HEK293T (cell line): ENCODE measurements at regions not wholly inside any gene's neighbourhood (a gene's known extent, or its start where the extent isn't known, plus 50 kb on each side); places are given as distances from the start of the nearest gene placed in this dataset.
"Not testable (repeated sequence)": the region's sequence is repeated elsewhere in the genome, so short reads cannot be mapped to it uniquely, and the experiment has no call there.

Source experiments
- CTCF ChIA-PET: fragments of 350-600 bp; formaldehyde crosslinking; extraction: SDS; loops from one replicate; lab custom pipeline; 2021; ENCODE audit warnings: antibody characterized with exemption, inconsistent platforms; lab: Yijun Ruan, JAX
- POLR2A ChIA-PET: fragments of 350-600 bp; formaldehyde crosslinking; extraction: SDS; loops from one replicate; lab custom pipeline; 2020; ENCODE audit warnings: antibody characterized with exemption, inconsistent platforms; lab: Yijun Ruan, JAX
- DNase-seq: peaks from one replicate; pipeline ENCODE4 v3.0.0; 2012; ENCODE audit warnings: mixed read lengths; ENCODE audit errors: extremely low spot score
- ARNT ChIP-seq: fragments of 450-650 bp; IDR thresholded peaks from 2 replicates; pipeline ENCODE4 v1.6.1; 2017; ENCODE audit warnings: mild to moderate bottlenecking
- BHLHE40 ChIP-seq: fragments of 450-650 bp; IDR thresholded peaks from 2 replicates; pipeline ENCODE4 v1.6.1; 2016; ENCODE audit warnings: mild to moderate bottlenecking, moderate library complexity, borderline replicate concordance
- CTBP1 ChIP-seq: fragments of 450-650 bp; IDR thresholded peaks from 2 replicates; pipeline ENCODE4 v1.6.1; 2016; ENCODE audit warnings: borderline replicate concordance
- ELF4 ChIP-seq: fragments of 450-650 bp; IDR thresholded peaks from 2 replicates; pipeline ENCODE4 v1.6.1; 2017; ENCODE audit warnings: antibody characterized with exemption
- FOXA1 ChIP-seq: fragments of 450-650 bp; IDR thresholded peaks from 2 replicates; pipeline ENCODE4 v1.6.1; 2016; ENCODE audit warnings: mild to moderate bottlenecking
- FOXK2 ChIP-seq: fragments of 450-650 bp; IDR thresholded peaks from 2 replicates; pipeline ENCODE4 v1.6.1; 2016; ENCODE audit warnings: mild to moderate bottlenecking
- FOXM1 ChIP-seq: fragments of 450-650 bp; IDR thresholded peaks from 2 replicates; pipeline ENCODE4 v1.6.1; 2017; ENCODE audit warnings: mild to moderate bottlenecking, borderline replicate concordance
- HDGF ChIP-seq: fragments of 450-650 bp; IDR thresholded peaks from 2 replicates; pipeline ENCODE4 v1.6.1; 2017; ENCODE audit warnings: antibody characterized with exemption, borderline replicate concordance
- L3MBTL2 ChIP-seq: fragments of 450-650 bp; conservative IDR thresholded peaks from 2 replicates; pipeline ENCODE4 v1.6.1; 2016; ENCODE audit warnings: mild to moderate bottlenecking
- LEF1 ChIP-seq: fragments of 450-650 bp; IDR thresholded peaks from 2 replicates; pipeline ENCODE4 v1.6.1; 2017; ENCODE audit warnings: mild to moderate bottlenecking, borderline replicate concordance
- NFRKB ChIP-seq: fragments of 450-650 bp; IDR thresholded peaks from 2 replicates; pipeline ENCODE4 v1.6.1; 2016; ENCODE audit warnings: mild to moderate bottlenecking, moderate library complexity
- PKNOX1 ChIP-seq: fragments of 450-650 bp; IDR thresholded peaks from 2 replicates; pipeline ENCODE4 v1.6.1; 2016
- SP1 ChIP-seq: fragments of 450-650 bp; IDR thresholded peaks from 2 replicates; pipeline ENCODE4 v1.6.1; 2017
- SUZ12 ChIP-seq: fragments of 450-650 bp; IDR thresholded peaks from 2 replicates; pipeline ENCODE4 v1.6.1; 2016; ENCODE audit warnings: mild to moderate bottlenecking
- TARDBP ChIP-seq: fragments of 450-650 bp; IDR thresholded peaks from 2 replicates; pipeline ENCODE4 v1.6.1; 2016
- ZNF384 ChIP-seq: fragments of 450-650 bp; IDR thresholded peaks from 2 replicates; pipeline ENCODE4 v1.6.1; 2016

DNA sequence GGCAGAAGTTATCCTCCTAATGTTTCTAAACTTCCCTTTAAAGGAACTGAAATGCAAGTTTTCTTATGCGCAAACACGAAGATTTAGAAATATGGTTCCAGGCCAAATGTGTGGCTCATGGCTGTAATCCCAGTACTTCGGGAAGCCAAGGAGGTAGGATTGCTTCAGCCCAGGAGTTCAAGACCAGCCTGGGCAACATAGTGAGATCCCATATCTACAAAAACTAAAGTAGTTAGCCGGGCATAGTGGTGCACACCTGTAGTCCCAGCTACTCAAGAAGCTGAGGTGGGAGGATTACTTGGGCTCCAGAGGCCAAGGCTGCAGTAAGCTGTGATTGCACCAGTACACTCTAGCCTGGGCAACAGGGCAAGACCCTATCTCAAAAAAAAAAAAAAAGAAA, 95.8 kb upstream of the SCAF8 start:
- DNase-seq: no peak
- POLR2A ChIA-PET: no interaction called here

DNA sequence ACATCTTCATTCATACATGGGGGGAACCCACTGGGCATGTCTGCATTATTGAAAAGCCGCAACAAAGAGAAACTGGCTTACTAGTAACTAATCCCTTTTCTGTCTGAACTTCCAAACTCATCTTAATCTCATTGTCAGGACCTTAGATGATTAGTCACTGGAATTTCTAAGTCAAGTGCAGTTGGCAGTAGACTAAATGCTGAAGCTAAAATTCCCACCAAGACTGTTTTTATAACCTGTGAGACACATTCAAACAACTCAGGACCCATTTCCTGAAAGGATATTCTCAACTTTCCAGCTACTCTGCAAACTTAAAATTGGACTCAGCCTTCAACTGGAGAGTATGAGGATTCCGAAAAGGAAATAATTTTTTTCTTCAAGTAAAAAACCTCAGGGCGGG, 94.8 kb upstream of the SCAF8 start:
- DNase-seq: no peak
- POLR2A ChIA-PET: no interaction called here
- TF ChIP-seq CTBP1: no peak
- no peak for TF ChIP-seq ZNF384
- no peak for TF ChIP-seq SUZ12
- TF ChIP-seq FOXK2: no peak
- no peak for TF ChIP-seq HDGF
- no peak for TF ChIP-seq PKNOX1
- TF ChIP-seq ARNT: no peak
- no peak for TF ChIP-seq BHLHE40
- no peak for TF ChIP-seq FOXA1
- no peak for TF ChIP-seq NFRKB
- no peak for TF ChIP-seq L3MBTL2
- no peak for TF ChIP-seq LEF1
- CTCF ChIA-PET: no interaction called here

More for the DNA sequence above, 95.8 kb upstream of the SCAF8 start:
- CTCF ChIA-PET: no interaction called here
- TF ChIP-seq SUZ12 (no peak), L3MBTL2 (no peak), FOXM1 (no peak), BHLHE40 (no peak), FOXK2 (no peak), ZNF384 (no peak), FOXA1 (no peak), NFRKB (no peak), ELF4 (no peak), LEF1 (no peak), CTBP1 (no peak), HDGF (no peak), PKNOX1 (no peak)

DNA sequence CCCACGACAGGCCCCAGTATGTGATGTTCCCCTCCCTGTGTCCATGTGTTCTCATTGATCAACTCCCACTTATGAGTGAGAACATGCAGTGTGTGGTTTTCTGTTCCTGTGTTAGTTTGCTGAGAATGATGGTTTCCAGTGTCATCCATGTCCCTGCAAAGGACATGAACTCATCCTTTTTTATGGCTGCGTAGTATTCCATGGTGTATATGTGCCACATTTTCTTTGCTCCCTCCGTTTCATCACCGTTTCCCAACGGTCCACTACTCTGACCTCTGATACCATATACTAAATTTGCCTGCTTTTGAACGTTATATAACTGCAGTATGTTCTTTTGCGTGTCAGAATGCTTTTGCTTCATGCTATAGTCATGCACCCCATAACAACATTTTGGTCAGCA, 94.0 kb upstream of the SCAF8 start:
- POLR2A ChIA-PET, DNase-seq: not testable (repeated sequence)
- CTCF ChIA-PET: interaction anchor here (0.6 kb wide), 1 partner anchor 155 kb away, joined by 4 read pairs; no protein-coding TSS in a partner anchor

DNA sequence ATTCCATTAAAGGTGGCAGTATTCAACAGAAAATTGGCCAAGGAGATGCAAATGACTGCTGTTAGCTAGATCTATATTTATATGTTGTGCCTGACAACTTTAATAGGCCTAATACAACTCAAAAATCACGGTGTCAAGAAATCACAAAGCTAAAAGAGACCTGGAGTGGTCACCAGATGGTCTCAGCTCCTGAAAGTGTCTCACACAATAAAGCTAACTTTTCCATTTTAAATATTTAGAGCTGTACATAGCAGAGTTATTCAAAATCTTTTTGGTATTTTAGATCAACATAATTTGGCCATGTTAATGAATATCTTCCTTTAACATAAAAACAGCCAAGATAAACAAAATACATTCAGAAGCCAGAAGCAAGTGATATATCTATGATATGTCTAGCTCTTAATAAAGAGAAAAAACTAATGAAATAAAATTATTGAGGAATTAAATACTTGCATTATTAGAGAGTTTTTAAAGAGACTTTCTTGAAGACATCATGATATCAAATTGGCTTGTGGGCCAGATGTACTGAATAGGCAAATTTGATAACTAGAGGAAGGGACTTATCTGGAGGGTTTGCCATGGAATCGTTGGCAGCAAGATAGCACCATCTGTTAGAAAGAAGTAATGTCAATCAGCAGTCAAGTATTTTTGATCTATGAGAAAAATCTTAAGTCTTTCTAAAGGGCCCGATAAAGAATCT, 84.9 kb upstream of the SCAF8 start:
- ChIA-PET CTCF (interaction anchor here (0.8 kb wide), 1 partner anchor 14 kb away, joined by 3 read pairs; no protein-coding TSS in a partner anchor), POLR2A (no interaction called here)

DNA sequence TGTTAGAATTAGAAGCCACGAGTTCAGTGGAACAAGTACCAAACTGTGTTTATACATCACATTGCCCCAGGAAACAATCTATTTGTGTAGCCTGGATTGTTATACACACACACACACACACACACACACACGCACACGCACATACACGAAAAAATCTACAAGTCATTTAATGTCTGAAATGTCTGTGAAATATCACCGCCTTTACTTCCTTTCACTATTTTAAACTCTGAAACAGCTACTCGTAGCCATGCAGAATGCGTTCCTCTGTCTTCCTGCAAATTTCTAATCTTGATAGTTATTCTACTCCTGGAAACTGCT, 84.4 kb upstream of the SCAF8 start:
- no peak for TF ChIP-seq TARDBP
- no peak for TF ChIP-seq CTBP1
- no peak for TF ChIP-seq L3MBTL2
- TF ChIP-seq HDGF: no peak
- TF ChIP-seq PKNOX1: no peak
- TF ChIP-seq FOXA1: no peak
- no peak for TF ChIP-seq FOXK2
- CTCF ChIA-PET: interaction anchor here (0.8 kb wide), 1 partner anchor 13 kb away, joined by 3 read pairs; no protein-coding TSS in a partner anchor
- POLR2A ChIA-PET: no interaction called here
- no peak for DNase-seq

More for the DNA sequence above, 84.9 kb upstream of the SCAF8 start:
- DNase-seq: no peak
- TF ChIP-seq HDGF: no peak

- POLR2A ChIA-PET: no interaction called here
- TF ChIP-seq SUZ12: no peak
- no peak for TF ChIP-seq FOXA1
- TF ChIP-seq TARDBP: no peak
- TF ChIP-seq HDGF: no peak
- TF ChIP-seq CTBP1: no peak
- no peak for TF ChIP-seq NFRKB
- no peak for TF ChIP-seq L3MBTL2
- no peak for TF ChIP-seq PKNOX1
- no peak for TF ChIP-seq ARNT
- no peak for TF ChIP-seq SP1
- no peak for TF ChIP-seq LEF1
- TF ChIP-seq ELF4: no peak
- TF ChIP-seq FOXM1: no peak
- no peak for TF ChIP-seq FOXK2
- no peak for TF ChIP-seq BHLHE40
- TF ChIP-seq ZNF384: no peak
- DNase-seq: no peak
- CTCF ChIA-PET: interaction anchor here (0.6 kb wide), 1 partner anchor 100 kb away, joined by 3 read pairs; no protein-coding TSS in a partner anchor
Observed at GRCh38 chr6:154649721-154650120, 83.5 kb upstream of the SCAF8 start.
